Adrenal gland (tissue), 9 donors: ENCODE measurements at regions not wholly inside any gene's neighbourhood (a gene's known extent, or its start where the extent isn't known, plus 50 kb on each side); places are given as distances from the start of the nearest gene placed in this dataset.
"Not testable (repeated sequence)": the region's sequence is repeated elsewhere in the genome, so short reads cannot be mapped to it uniquely, and the experiment has no call there.

ENCODE experiments used
- DNase-seq, 7 donors: peaks; one replicate each; pipeline ENCODE4 v3.0.0-alpha.2; 2019 to 2020
- H3K27ac ChIP-seq, 5 donors: fragments of 200-600 bp; sonication (generic) in 4 of 5; 1 replicate in 3 of 5; 2 replicates in 2 of 5; pipeline versions ENCODE4 v1.5.1 to v1.8.0; 2016 to 2020; ENCODE audit warnings: mild to moderate bottlenecking in 1 of 5
- H3K27me3 ChIP-seq: fragments of 200-600 bp; 2 replicates; pipeline ENCODE4 v1.8.0; 2021
- H3K36me3 ChIP-seq, 2 donors: fragments of 200-600 bp; replicated peaks in 1 of 2; 1 replicate in 1 of 2; 2 replicates in 1 of 2; pipeline versions ENCODE4 v1.5.1 to v1.8.0; 2018 to 2022
- H3K4me1 ChIP-seq, 2 donors: fragments of 200-600 bp; replicated peaks in 1 of 2; 1 replicate in 1 of 2; 2 replicates in 1 of 2; pipeline versions ENCODE4 v1.5.1 to v1.8.0; 2018 to 2021
- H3K4me3 ChIP-seq, 4 donors: fragments of 200-600 bp; sonication (generic) in 3 of 4; one replicate each; pipeline ENCODE4 v1.5.1; 2016 to 2018
- H3K9me3 ChIP-seq, 3 donors: fragments of 200-600 bp; sonication (generic) in 1 of 3; replicated peaks in 1 of 3; 1 replicate in 2 of 3; 2 replicates in 1 of 3; pipeline versions ENCODE4 v1.5.1 to v1.8.0; 2016 to 2021
- POLR2A ChIP-seq, 2 donors: fragments of 450-650 bp; IDR thresholded peaks; one replicate each; pipeline ENCODE4 v1.6.1; 2017; ENCODE audit warnings: antibody characterized with exemption in 2 of 2, mild to moderate bottlenecking in 2 of 2, moderate library complexity in 1 of 2
- WGBS, 4 donors: extraction: QIAGEN DNeasy Blood & Tissue Kit in 2 of 4; methylation state at CpG; one replicate each; pipeline versions ENCODE4 v1.1.5 to v1.1.7; 2013 to 2017; 5-methylcytosine and 5-hydroxymethylcytosine counted together
- intact Hi-C, 2 donors: fragments of 100-400 bp; cut with DNase I; formaldehyde crosslinking; loops; one replicate each; pipeline versions ENCODE4 v1.14.1 to v1.15.0; 2022 to 2023
- TF ChIP-seq, protein P1 (sequence below), 6 experiments: fragments of 450-650 bp in 4 of 6; fragments of 200-600 bp in 2 of 6; sonication (generic) in 1 of 6; IDR thresholded peaks; 1 replicate in 5 of 6; 2 replicates in 1 of 6; pipeline versions ENCODE4 v1.5.1 to v1.8.0; 2016 to 2021; ENCODE audit warnings: antibody characterized with exemption in 6 of 6, mild to moderate bottlenecking in 2 of 6, moderate library complexity in 1 of 6
- donor health status: healthy with polysubstance abuse.
- donor health status: Bipolar disorder and iron deficiency.
- donor health status: DM: yes; HTN: yes; CAD: no.
- donor health status: DM: no; HTN: no; CAD: no.
- donor health status: DM: no; HTN: no; CAD: no.

DNA sequence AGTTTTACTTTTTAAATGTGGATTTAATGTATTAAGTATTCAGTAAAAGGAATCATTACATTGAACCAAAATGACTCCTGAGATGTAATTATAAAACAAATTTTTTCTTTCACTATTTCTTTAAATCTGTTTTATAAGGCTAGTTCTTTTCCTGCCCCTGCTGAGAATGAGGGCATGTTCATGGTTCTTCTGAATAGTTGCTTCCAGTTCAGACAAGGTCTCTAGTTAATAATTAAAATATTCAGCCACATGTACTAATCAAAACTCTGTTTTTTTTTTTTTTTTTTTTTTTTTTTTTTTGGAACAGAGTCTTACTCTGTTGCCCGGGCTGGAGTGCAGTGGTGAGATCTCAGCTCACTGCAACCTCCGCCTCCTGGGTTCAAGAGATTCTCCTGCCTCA, 321.2 kb downstream of the DNAJB9 start:
- no peaks in the 10 kb centered on the region for H3K27me3 ChIP-seq
- H3K36me3 ChIP-seq: no peaks in the 10 kb centered on the region
- no peak overlapping the region for H3K27ac ChIP-seq
- WGBS, 4 donors: 29 to 85% (median 83%) methylated on average over 1 to 2 of the region's 2 CpGs
- DNase-seq: no peak
- H3K4me3 ChIP-seq: no peak overlapping the region
- H3K9me3 ChIP-seq: no peaks in the 10 kb centered on the region
- intact Hi-C loops: no loop called here
- no peaks in the 10 kb centered on the region for H3K4me1 ChIP-seq
- no peak for TF ChIP-seq POLR2A (IDR thresholded peaks at IDR 0.05)
- TF ChIP-seq, protein P1, sequence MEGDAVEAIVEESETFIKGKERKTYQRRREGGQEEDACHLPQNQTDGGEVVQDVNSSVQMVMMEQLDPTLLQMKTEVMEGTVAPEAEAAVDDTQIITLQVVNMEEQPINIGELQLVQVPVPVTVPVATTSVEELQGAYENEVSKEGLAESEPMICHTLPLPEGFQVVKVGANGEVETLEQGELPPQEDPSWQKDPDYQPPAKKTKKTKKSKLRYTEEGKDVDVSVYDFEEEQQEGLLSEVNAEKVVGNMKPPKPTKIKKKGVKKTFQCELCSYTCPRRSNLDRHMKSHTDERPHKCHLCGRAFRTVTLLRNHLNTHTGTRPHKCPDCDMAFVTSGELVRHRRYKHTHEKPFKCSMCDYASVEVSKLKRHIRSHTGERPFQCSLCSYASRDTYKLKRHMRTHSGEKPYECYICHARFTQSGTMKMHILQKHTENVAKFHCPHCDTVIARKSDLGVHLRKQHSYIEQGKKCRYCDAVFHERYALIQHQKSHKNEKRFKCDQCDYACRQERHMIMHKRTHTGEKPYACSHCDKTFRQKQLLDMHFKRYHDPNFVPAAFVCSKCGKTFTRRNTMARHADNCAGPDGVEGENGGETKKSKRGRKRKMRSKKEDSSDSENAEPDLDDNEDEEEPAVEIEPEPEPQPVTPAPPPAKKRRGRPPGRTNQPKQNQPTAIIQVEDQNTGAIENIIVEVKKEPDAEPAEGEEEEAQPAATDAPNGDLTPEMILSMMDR (IDR thresholded peaks at IDR 0.05): no peak

DNA sequence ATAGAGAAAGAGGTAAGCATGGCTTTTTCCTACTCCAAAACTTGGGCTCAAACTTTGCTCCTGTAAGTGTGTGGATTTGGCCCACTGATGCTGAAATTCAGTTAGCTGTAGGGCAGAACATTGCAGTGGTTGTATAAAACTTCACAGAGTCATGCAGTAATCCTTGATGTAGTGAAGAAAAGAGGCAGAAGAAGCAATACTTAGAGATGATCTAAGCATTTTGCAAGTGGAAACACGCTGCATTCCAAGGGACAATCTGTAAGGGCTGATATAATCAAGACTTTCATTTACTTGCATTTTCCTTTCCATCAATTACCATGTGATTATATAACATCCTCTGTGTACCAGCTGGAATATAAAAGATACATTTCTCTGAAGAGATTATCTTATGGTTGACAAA, 338.8 kb downstream of the DNAJB9 start:
- TF ChIP-seq POLR2A (IDR thresholded peaks at IDR 0.05): no peak

DNA sequence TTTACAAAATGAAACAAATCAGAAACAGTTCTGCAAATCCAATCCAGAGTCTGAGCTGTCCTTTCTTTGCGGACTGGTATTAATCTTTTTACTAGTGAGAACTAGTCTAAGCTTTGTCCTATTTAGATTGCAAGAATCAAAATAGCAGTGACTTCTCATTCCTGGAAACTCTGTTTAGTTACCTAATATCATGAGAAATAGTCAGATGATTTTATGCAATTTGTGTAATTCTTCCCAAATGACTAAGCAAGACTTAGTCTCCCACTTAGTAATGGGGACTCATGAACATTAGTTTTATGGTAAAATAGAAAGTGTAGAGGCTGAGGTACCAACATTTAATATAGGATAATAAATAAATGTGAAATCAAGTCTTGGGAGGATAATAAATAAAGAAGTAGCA, 341.3 kb downstream of the DNAJB9 start:
- 71 to 90% (median 85%) methylated on average over 1 of the region's 1 CpG for WGBS, 4 donors
- TF ChIP-seq POLR2A (IDR thresholded peaks at IDR 0.05): no peak
- TF ChIP-seq, protein P1 (IDR thresholded peaks at IDR 0.05): no peak
- DNase-seq: no peak
- H3K9me3 ChIP-seq: no peaks in the 10 kb centered on the region
- H3K4me3 ChIP-seq: no peak overlapping the region
- no peak overlapping the region for H3K27ac ChIP-seq
- H3K27me3 ChIP-seq: no peaks in the 10 kb centered on the region
- intact Hi-C loops: no loop called here
- no peaks in the 10 kb centered on the region for H3K36me3 ChIP-seq
- no peaks in the 10 kb centered on the region for H3K4me1 ChIP-seq

More for the DNA sequence above, 338.8 kb downstream of the DNAJB9 start:
- DNase-seq: no peak
- H3K27ac ChIP-seq: no peak overlapping the region
- intact Hi-C loops: no loop called here
- H3K4me1 ChIP-seq: no peaks in the 10 kb centered on the region
- WGBS, 4 donors: 68 to 80% (median 77%) methylated on average over 1 of the region's 1 CpG
- H3K36me3 ChIP-seq: no peaks in the 10 kb centered on the region
- no peaks in the 10 kb centered on the region for H3K9me3 ChIP-seq
- no peak overlapping the region for H3K4me3 ChIP-seq
- H3K27me3 ChIP-seq: no peaks in the 10 kb centered on the region

DNA sequence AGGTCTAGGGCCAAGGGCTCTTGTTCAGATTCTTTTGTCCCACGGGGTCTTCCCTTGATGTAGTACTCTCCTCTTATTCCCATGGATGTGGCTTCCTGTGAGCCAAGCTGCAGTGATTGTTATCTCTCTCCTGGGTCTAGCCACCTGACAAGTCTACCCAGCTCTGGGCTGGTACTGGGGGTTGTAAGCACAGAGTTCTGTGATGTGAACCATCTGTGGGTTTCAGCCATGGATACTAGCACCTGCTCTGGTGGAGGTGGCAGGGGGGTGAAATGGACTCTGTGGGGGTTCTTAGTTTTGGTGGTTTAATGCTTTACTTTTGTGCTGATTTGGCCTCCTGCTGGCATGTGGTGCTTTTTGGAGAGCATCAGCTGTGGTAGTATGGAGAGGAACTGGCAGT, 350.8 kb downstream of the DNAJB9 start:
- DNase-seq: no peak
- Histone ChIP-seq H3K27me3 (no peaks in the 10 kb centered on the region), H3K9me3 (no peaks in the 10 kb centered on the region), H3K36me3 (no peaks in the 10 kb centered on the region), H3K27ac (no peak overlapping the region), H3K4me3 (no peak overlapping the region), H3K4me1 (no peaks in the 10 kb centered on the region)
- intact Hi-C loops: no loop called here
- 38 to 67% (median 39%) methylated on average over 1 of the region's 1 CpG for WGBS, 4 donors
- TF ChIP-seq, protein P1 (IDR thresholded peaks at IDR 0.05): no peak
- no peak for TF ChIP-seq POLR2A (IDR thresholded peaks at IDR 0.05)

DNA sequence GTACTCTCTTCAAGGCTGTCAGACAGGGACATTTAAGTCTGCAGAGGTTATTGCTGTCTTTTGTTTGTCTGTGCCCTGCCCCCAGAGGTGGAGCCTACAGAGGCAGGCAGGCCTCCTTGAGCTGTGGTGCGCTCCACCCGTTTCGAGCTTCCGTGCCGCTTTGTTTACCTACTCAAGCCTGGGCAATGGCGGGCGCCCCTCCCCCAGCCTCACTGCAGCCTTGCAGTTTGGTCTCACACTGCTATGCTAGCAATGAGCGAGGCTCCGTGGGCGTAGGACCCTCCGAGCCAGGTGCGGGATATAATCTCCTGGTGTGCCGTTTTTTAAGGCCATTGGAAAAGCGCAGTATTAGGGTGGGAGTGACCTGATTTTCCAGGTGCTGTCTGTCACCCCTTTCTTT, 373.4 kb downstream of the DNAJB9 start:
- intact Hi-C loops, DNase-seq, H3K4me3 ChIP-seq, H3K36me3 ChIP-seq, H3K9me3 ChIP-seq, H3K4me1 ChIP-seq, H3K27ac ChIP-seq, H3K27me3 ChIP-seq: not testable (repeated sequence)
- 90 to 98% (median 92%) methylated on average over 14 of the region's 14 CpGs for WGBS, 4 donors
